ENCODE measurements at regions not wholly inside any gene's neighbourhood (a gene's known extent, or its start where the extent isn't known, plus 50 kb on each side); places are given as distances from the start of the nearest gene placed in this dataset.

DNA sequence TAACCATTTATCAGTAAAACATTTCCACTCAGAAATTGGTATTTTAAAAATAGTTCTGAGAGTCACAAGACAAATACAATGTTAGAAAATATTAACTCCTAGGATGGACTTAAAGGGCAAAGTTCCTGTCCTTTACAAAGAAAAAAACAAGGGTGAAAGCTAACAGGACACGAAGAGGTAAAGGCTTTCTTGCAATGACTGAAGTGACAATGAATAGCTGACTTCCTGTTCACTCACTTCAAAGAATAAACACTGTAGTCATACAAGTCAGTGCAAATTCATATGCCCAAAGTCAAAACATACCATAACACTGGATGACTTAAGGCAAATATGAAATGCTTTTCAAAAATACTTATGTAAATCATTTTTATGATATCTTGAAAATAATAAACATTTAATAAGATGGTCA lies 1389.8 kb upstream of the ALCAM start:
- TF ChIP-seq POLR2AphosphoS5 (IDR thresholded peaks at IDR 0.05; ENCODE audit: insufficient read depth in 1 of 2, low read depth in 1 of 2) (no peak), POLR2A (IDR thresholded peaks at IDR 0.05) (no peak)
- TF ChIP-seq, protein P1, sequence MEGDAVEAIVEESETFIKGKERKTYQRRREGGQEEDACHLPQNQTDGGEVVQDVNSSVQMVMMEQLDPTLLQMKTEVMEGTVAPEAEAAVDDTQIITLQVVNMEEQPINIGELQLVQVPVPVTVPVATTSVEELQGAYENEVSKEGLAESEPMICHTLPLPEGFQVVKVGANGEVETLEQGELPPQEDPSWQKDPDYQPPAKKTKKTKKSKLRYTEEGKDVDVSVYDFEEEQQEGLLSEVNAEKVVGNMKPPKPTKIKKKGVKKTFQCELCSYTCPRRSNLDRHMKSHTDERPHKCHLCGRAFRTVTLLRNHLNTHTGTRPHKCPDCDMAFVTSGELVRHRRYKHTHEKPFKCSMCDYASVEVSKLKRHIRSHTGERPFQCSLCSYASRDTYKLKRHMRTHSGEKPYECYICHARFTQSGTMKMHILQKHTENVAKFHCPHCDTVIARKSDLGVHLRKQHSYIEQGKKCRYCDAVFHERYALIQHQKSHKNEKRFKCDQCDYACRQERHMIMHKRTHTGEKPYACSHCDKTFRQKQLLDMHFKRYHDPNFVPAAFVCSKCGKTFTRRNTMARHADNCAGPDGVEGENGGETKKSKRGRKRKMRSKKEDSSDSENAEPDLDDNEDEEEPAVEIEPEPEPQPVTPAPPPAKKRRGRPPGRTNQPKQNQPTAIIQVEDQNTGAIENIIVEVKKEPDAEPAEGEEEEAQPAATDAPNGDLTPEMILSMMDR (IDR thresholded peaks at IDR 0.05): no peak
